ENCODE measurements at regions not wholly inside any gene's neighbourhood (a gene's known extent, or its start where the extent isn't known, plus 50 kb on each side); places are given as distances from the start of the nearest gene placed in this dataset.
"Not testable (repeated sequence)": the region's sequence is repeated elsewhere in the genome, so short reads cannot be mapped to it uniquely, and the experiment has no call there.

DNA sequence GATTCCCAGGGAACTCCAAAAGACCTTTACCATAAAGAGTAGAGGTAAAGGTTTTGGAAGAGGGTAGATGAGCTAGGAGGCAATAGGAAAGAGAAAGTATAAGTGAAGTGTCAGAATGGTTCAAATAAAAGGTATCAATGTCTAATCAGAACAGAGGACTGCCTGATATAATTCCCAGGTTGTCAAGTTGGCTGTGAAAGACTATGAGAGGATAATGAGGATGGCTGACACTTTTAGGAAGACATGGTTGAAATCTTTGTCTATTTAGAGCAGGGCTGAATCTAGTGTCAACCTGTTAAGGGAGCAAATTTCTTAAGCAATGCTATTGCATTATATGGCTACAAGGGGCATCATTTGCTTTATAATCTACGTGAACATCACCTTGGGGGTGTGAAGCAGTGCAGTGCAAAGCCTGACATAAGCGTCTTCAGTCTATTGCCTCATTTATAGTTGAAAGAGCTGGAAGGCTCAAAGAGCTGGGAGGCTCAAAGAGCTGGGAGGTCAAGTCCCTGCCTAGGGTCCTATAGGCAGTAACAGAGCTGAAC is 308.3 kb upstream of the DEPDC1 start:
- no peaks in the 10 kb centered on the region for H3K27me3 ChIP-seq (ENCODE audit: control insufficient read depth, insufficient read depth, low read length)
- H3K9me3 ChIP-seq (ENCODE audit: control insufficient read depth, low read depth, low read length) = no peaks in the 10 kb centered on the region
- H3K36me3 ChIP-seq (ENCODE audit: control insufficient read depth, insufficient read depth, low read length) = no peaks in the 10 kb centered on the region
- H3K27ac ChIP-seq (ENCODE audit: low read length) = no peak overlapping the region
- H3K4me1 ChIP-seq (ENCODE audit: control insufficient read depth, insufficient read depth, low read length) = no peaks in the 10 kb centered on the region
- no peak overlapping the region for H3K4me3 ChIP-seq (ENCODE audit: low read length)
- no CpG with 5 or more reads among the region's 2 CpGs for WGBS (ENCODE audit: insufficient coverage, low lambda C conversion rate)
- no peak for DNase-seq

GRCh38 chr1:68808351-68808750 is 311.5 kb upstream of the DEPDC1 start:
- no peaks in the 10 kb centered on the region for H3K36me3 ChIP-seq (ENCODE audit: control insufficient read depth, insufficient read depth, low read length)
- H3K27ac ChIP-seq (ENCODE audit: low read length) = no peak overlapping the region
- H3K4me1 ChIP-seq (ENCODE audit: control insufficient read depth, insufficient read depth, low read length) = no peaks in the 10 kb centered on the region
- no peaks in the 10 kb centered on the region for H3K9me3 ChIP-seq (ENCODE audit: control insufficient read depth, low read depth, low read length)
- WGBS (ENCODE audit: insufficient coverage, low lambda C conversion rate) = no CpG with 5 or more reads among the region's 1 CpG
- no peaks in the 10 kb centered on the region for H3K27me3 ChIP-seq (ENCODE audit: control insufficient read depth, insufficient read depth, low read length)
- H3K4me3 ChIP-seq (ENCODE audit: low read length) = no peak overlapping the region
- DNase-seq = peak in 1 of 2 donors; percentile 1

DNA sequence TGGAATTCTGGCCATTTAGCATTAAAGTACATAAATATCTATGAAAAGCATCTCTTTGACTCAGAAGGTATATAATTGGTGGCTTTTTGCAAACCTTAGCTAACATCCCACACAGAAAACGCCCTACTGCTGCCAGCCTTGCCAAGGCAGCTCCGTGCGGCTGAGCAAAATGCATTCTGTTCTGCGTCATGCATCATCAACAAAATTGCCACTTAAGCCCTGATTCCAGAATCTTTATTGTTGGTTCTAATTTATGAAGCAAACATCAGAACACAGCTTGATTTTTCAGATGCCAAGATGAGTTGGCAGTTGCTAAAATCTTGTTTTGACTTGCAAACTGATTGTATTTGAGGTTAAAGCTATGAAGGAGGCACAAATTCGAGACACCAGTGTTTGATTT is 314.9 kb upstream of the DEPDC1 start:
- Histone ChIP-seq H3K27ac (ENCODE audit: low read length) (no peak overlapping the region), H3K4me3 (ENCODE audit: low read length) (no peak overlapping the region), H3K36me3 (ENCODE audit: control insufficient read depth, insufficient read depth, low read length) (no peaks in the 10 kb centered on the region), H3K27me3 (ENCODE audit: control insufficient read depth, insufficient read depth, low read length) (no peaks in the 10 kb centered on the region), H3K9me3 (ENCODE audit: control insufficient read depth, low read depth, low read length) (no peaks in the 10 kb centered on the region), H3K4me1 (ENCODE audit: control insufficient read depth, insufficient read depth, low read length) (no peaks in the 10 kb centered on the region)
- WGBS (ENCODE audit: insufficient coverage, low lambda C conversion rate) = 100% methylated on average over 1 of the region's 5 CpGs
- no peak for DNase-seq

GRCh38 chr1:68812333-68812732 is 315.5 kb upstream of the DEPDC1 start:
- H3K4me3 ChIP-seq (ENCODE audit: low read length) = no peak overlapping the region
- peaks cover under 1% of the 10 kb centered on the region for H3K9me3 ChIP-seq (ENCODE audit: control insufficient read depth, low read depth, low read length)
- no peak for DNase-seq
- no peak overlapping the region for H3K27ac ChIP-seq (ENCODE audit: low read length)
- H3K27me3 ChIP-seq (ENCODE audit: control insufficient read depth, insufficient read depth, low read length) = no peaks in the 10 kb centered on the region
- no peaks in the 10 kb centered on the region for H3K4me1 ChIP-seq (ENCODE audit: control insufficient read depth, insufficient read depth, low read length)
- no peaks in the 10 kb centered on the region for H3K36me3 ChIP-seq (ENCODE audit: control insufficient read depth, insufficient read depth, low read length)
- WGBS (ENCODE audit: insufficient coverage, low lambda C conversion rate) = 43% methylated on average over 1 of the region's 1 CpG

DNA sequence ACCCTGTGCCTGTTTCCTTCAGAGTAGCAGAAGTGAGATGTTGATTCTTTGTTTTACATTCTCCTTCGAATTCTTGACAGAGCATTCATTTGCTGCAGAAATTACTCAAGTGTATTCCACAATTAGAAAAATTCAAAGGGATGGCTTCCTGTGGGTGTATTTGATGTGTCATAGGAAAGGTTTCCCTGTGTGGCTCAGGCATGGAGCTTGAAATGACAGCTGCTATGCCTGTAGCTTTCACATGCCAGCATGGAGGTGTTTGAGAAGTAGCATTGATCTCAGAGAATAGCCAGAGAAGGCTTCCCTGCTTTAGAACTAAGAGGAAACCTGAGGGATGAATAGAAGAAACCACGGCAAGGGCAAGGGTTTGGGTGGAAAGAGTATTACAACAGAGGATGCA is 317.2 kb upstream of the DEPDC1 start:
- WGBS (ENCODE audit: insufficient coverage, low lambda C conversion rate) = 100% methylated on average over 1 of the region's 2 CpGs
- DNase-seq = no peak

GRCh38 chr1:68815632-68816031 is 318.8 kb upstream of the DEPDC1 start:
- WGBS (ENCODE audit: insufficient coverage, low lambda C conversion rate) = no CpG with 5 or more reads among the region's 1 CpG
- Histone ChIP-seq H3K9me3 (ENCODE audit: control insufficient read depth, low read depth, low read length) (peaks cover 6% of the 10 kb centered on the region), H3K27ac (ENCODE audit: low read length) (no peak overlapping the region), H3K4me3 (ENCODE audit: low read length) (no peak overlapping the region), H3K4me1 (ENCODE audit: control insufficient read depth, insufficient read depth, low read length) (no peaks in the 10 kb centered on the region), H3K27me3 (ENCODE audit: control insufficient read depth, insufficient read depth, low read length) (no peaks in the 10 kb centered on the region), H3K36me3 (ENCODE audit: control insufficient read depth, insufficient read depth, low read length) (no peaks in the 10 kb centered on the region)
- DNase-seq = no peak

More for the DNA sequence above, 317.2 kb upstream of the DEPDC1 start:
- Histone ChIP-seq H3K27me3 (ENCODE audit: control insufficient read depth, insufficient read depth, low read length) (no peaks in the 10 kb centered on the region), H3K36me3 (ENCODE audit: control insufficient read depth, insufficient read depth, low read length) (no peaks in the 10 kb centered on the region), H3K9me3 (ENCODE audit: control insufficient read depth, low read depth, low read length) (peaks cover 6% of the 10 kb centered on the region), H3K27ac (ENCODE audit: low read length) (no peak overlapping the region), H3K4me1 (ENCODE audit: control insufficient read depth, insufficient read depth, low read length) (no peaks in the 10 kb centered on the region), H3K4me3 (ENCODE audit: low read length) (no peak overlapping the region)

DNA sequence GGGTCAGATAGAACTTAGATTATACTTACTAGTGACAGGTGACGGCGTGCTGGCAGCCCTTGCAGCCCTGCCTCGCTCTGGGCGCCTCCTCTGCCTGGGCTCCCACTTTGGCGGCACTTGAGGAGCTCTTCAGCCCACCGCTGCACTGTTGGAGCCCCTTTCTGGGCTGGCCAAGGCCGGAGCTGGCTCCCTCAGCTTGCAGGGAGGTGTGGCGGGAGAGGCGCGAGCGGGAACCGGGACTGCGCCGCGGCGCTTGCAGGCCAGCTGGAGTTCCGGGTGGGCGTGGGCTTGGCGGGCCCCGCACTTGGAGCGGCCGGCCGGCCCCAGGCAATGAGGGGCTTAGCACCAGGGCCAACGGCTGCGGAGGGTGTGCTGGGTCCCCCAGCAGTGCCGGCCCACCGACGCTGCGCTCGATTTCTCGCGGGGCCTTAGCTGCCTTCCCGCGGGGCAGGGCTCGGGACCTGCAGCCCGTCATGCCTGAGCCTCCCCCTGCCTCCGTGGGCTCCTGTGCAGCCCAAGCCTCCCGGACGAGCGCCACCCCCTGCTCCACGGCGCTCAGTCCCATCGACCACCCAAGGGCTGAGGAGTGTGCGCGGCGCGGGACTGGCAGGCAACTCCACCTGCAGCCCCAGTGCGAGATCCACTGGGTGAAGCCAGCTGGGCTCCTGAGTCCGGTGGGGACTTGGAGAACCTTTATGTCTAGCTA is 320.8 kb upstream of the DEPDC1 start:
- H3K27me3 ChIP-seq (ENCODE audit: control insufficient read depth, insufficient read depth, low read length); H3K4me3 ChIP-seq (ENCODE audit: low read length); DNase-seq; H3K4me1 ChIP-seq (ENCODE audit: control insufficient read depth, insufficient read depth, low read length); H3K36me3 ChIP-seq (ENCODE audit: control insufficient read depth, insufficient read depth, low read length); H3K9me3 ChIP-seq (ENCODE audit: control insufficient read depth, low read depth, low read length); H3K27ac ChIP-seq (ENCODE audit: low read length): not testable (repeated sequence)
- WGBS (ENCODE audit: insufficient coverage, low lambda C conversion rate) = no CpG with 5 or more reads among the region's 49 CpGs

DNA sequence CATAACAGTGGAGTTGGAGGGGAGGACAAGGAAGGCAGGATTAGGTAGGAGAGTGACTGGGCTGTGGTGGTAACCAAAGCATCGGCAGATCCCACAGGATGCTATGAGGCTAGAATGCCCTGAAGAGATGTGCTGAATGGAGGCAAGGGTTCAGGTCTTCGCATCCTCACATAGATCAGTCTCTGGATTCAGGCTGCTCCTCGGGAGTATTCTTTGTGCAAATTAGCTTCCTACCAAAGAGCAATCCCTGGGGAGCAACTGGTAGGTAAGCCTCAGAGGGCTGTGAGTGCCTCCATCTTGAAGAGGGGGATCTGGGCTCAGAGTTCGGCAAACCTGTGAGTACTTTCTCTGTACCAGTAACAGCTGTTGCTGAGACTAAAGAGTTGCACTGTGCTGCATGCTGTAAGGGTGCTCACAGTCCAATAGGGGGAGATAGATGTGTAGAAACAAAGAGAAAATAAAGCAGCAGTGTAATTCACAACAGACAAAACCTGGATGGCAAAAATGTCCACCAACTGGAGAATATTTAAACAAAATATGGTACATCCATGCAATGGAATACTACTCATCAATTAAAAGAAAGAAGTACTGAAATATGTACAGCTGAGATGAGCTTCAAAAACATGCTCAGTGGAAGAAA is 322.4 kb upstream of the DEPDC1 start:
- Histone ChIP-seq H3K27ac (ENCODE audit: low read length) (no peak overlapping the region), H3K27me3 (ENCODE audit: control insufficient read depth, insufficient read depth, low read length) (no peaks in the 10 kb centered on the region), H3K9me3 (ENCODE audit: control insufficient read depth, low read depth, low read length) (peaks cover 6% of the 10 kb centered on the region), H3K4me3 (ENCODE audit: low read length) (no peak overlapping the region), H3K4me1 (ENCODE audit: control insufficient read depth, insufficient read depth, low read length) (no peaks in the 10 kb centered on the region), H3K36me3 (ENCODE audit: control insufficient read depth, insufficient read depth, low read length) (no peaks in the 10 kb centered on the region)
- no peak for DNase-seq
- no CpG with 5 or more reads among the region's 4 CpGs for WGBS (ENCODE audit: insufficient coverage, low lambda C conversion rate)

DNA sequence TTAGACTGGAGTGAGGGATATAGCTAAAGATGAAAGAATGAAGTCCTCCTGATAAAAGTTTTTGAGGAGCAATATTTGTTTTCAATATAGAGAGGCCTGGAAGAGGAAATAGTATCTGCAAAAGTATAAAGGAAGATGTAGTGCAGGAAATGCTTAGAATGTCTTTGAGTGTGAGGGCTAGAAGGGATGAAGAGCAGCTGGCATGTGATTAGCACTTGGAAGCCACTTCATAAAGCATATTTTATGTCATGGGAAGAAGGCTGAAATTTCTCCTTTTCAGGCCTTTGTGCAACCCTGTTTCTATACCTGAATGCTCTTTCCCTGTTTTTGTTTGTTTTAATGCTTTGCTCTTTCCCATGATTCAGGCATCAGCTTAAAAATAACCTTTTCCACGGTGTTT is 323.3 kb upstream of the DEPDC1 start:
- no CpG with 5 or more reads among the region's 1 CpG for WGBS (ENCODE audit: insufficient coverage, low lambda C conversion rate)
- no peaks in the 10 kb centered on the region for H3K27me3 ChIP-seq (ENCODE audit: control insufficient read depth, insufficient read depth, low read length)
- H3K9me3 ChIP-seq (ENCODE audit: control insufficient read depth, low read depth, low read length) = peaks cover 6% of the 10 kb centered on the region
- H3K27ac ChIP-seq (ENCODE audit: low read length) = no peak overlapping the region
- H3K4me3 ChIP-seq (ENCODE audit: low read length) = no peak overlapping the region
- DNase-seq = no peak
- no peaks in the 10 kb centered on the region for H3K36me3 ChIP-seq (ENCODE audit: control insufficient read depth, insufficient read depth, low read length)
- no peaks in the 10 kb centered on the region for H3K4me1 ChIP-seq (ENCODE audit: control insufficient read depth, insufficient read depth, low read length)

DNA sequence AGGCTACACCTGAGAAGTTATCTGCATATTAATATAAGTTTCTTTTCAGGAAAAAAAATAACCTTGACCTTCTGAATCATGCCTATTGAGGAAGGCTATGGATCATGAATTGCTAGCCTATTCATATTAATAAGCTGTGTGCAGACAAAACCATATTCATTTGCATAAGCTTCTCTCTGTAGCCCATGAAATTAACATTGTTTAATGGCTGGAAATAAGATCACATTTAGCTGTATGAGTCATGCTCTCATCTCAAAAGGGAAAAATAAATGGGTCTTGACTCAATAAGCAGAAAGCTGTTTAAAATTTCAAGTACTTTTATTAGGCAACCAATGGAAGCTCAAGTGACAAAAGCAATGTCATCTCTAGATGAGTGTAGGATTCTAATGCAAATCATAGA is 330.0 kb upstream of the DEPDC1 start:
- H3K4me1 ChIP-seq (ENCODE audit: control insufficient read depth, insufficient read depth, low read length) = no peaks in the 10 kb centered on the region
- DNase-seq = no peak

GRCh38 chr1:68827261-68827660 is 330.4 kb upstream of the DEPDC1 start:
- no peaks in the 10 kb centered on the region for H3K4me1 ChIP-seq (ENCODE audit: control insufficient read depth, insufficient read depth, low read length)
- no peak overlapping the region for H3K27ac ChIP-seq (ENCODE audit: low read length)
- H3K4me3 ChIP-seq (ENCODE audit: low read length) = no peak overlapping the region
- no peaks in the 10 kb centered on the region for H3K27me3 ChIP-seq (ENCODE audit: control insufficient read depth, insufficient read depth, low read length)
- DNase-seq = no peak
- no peaks in the 10 kb centered on the region for H3K36me3 ChIP-seq (ENCODE audit: control insufficient read depth, insufficient read depth, low read length)
- peaks cover 8% of the 10 kb centered on the region for H3K9me3 ChIP-seq (ENCODE audit: control insufficient read depth, low read depth, low read length)
- 90% methylated on average over 2 of the region's 2 CpGs for WGBS (ENCODE audit: insufficient coverage, low lambda C conversion rate)

More for the DNA sequence above, 330.0 kb upstream of the DEPDC1 start:
- Histone ChIP-seq H3K4me3 (ENCODE audit: low read length) (no peak overlapping the region), H3K27ac (ENCODE audit: low read length) (no peak overlapping the region), H3K9me3 (ENCODE audit: control insufficient read depth, low read depth, low read length) (peaks cover 8% of the 10 kb centered on the region), H3K27me3 (ENCODE audit: control insufficient read depth, insufficient read depth, low read length) (no peaks in the 10 kb centered on the region), H3K36me3 (ENCODE audit: control insufficient read depth, insufficient read depth, low read length) (no peaks in the 10 kb centered on the region)

All from large intestine (tissue), 3 donors.